ENCODE measurements at regions not wholly inside any gene's neighbourhood (a gene's known extent, or its start where the extent isn't known, plus 50 kb on each side); places are given as distances from the start of the nearest gene placed in this dataset.

DNA sequence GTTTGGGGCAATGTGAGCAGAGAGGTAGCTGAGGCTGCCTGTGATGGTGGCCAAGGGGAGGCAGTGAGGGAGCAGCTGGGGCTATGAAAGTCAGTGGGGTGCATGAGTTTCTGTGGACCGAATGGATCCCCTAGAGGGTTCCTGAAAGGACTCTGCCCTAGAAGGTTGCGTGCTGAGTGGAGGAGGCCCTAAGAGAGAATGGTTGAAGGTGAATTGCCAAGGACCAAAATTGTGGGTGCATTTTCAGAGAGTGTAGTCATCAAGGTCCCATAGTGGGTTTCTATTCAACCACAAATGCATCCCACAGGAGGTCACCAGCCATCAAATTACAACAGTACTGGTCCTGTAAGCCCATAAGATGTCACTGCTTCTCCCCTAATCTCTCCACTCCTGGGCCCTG lies 298.3 kb downstream of the CDK5RAP2 start:
- TF ChIP-seq, protein P1, sequence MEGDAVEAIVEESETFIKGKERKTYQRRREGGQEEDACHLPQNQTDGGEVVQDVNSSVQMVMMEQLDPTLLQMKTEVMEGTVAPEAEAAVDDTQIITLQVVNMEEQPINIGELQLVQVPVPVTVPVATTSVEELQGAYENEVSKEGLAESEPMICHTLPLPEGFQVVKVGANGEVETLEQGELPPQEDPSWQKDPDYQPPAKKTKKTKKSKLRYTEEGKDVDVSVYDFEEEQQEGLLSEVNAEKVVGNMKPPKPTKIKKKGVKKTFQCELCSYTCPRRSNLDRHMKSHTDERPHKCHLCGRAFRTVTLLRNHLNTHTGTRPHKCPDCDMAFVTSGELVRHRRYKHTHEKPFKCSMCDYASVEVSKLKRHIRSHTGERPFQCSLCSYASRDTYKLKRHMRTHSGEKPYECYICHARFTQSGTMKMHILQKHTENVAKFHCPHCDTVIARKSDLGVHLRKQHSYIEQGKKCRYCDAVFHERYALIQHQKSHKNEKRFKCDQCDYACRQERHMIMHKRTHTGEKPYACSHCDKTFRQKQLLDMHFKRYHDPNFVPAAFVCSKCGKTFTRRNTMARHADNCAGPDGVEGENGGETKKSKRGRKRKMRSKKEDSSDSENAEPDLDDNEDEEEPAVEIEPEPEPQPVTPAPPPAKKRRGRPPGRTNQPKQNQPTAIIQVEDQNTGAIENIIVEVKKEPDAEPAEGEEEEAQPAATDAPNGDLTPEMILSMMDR (IDR thresholded peaks at IDR 0.05; ENCODE audit: low read depth, low read length): no peak
- no peak for DNase-seq (ENCODE audit: extremely low read depth, low read depth)

DNA sequence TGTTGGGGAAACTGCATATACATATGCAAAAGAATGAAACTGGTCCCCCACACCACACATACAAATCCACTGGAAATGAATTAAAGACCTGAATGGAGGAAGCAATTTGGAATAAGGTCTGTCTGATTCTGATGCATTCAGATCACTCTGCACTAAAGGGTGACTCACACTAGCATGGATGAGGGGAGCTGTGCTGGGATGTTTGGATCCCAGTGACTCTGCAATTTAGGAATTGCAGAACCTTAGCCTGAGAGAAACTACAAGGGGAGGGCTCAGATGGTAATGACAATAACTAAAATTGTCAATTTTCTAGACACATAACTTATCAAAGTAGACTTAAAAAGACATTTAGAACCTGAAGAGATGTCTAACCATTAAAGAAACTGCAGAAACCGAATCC lies 312.0 kb downstream of the CDK5RAP2 start:
- DNase-seq (ENCODE audit: extremely low read depth, low read depth): no peak
- TF ChIP-seq, protein P1 (IDR thresholded peaks at IDR 0.05; ENCODE audit: low read depth, low read length): no peak

DNA sequence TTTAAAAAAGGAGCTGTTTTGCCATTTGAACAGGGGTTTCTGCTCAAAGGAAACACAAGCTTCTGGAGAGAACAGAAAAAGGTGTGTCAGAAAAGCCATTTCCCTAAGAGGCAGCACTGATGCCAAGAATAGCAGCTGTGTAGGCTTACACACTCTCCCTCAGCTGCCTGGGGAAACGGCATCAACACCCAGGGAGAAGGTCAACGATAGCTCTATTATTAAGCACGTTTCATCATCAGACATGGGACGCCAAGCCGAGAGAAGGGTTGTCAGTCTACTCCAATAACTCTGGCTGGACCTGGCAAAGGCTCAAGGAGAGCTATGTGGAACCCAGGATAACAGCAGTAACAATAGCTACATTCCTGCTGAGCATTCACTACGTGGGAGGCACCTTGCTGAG lies 314.2 kb downstream of the CDK5RAP2 start:
- TF ChIP-seq, protein P1 (IDR thresholded peaks at IDR 0.05; ENCODE audit: low read depth, low read length): no peak
- DNase-seq (ENCODE audit: extremely low read depth, low read depth): no peak

DNA sequence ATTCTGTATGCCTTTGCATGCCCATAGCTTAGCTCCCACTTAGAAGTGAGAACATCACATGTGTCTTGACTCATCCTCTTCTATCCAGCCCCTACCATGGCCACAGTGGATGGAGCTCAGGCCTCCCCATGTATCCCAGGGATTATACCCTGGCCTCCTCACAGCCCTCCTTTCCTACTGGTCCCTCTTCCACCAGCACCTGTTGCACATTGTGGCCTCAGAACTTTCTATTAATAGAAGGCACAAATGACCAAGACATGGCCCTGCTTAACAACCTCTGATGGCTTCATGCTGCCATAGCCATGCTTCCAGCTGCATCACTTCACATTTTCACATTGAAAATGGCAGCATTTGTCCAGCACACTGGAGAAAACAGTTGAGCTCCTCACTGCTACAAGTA lies 315.4 kb downstream of the CDK5RAP2 start:
- TF ChIP-seq, protein P1 (IDR thresholded peaks at IDR 0.05; ENCODE audit: low read depth, low read length): no peak
- no peak for DNase-seq (ENCODE audit: extremely low read depth, low read depth)

DNA sequence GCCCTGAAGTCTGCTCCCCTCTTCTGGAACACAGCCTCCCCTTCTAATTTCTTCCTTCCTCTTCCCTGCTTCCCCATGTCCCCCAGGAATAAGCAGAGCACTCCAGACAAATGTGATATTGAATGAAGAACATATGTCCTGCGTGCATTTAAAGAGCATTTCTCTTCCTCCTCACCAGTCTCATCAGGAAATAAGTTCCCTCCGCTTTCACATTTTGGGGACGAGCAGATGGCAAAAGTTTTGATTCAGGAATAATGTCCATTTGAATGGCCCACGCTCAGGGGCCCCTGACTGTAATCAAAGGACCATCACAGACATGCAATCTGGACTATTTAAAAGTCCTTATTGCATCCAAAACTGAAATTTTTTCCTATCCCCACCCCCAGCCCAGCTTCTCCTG lies 316.1 kb downstream of the CDK5RAP2 start:
- TF ChIP-seq, protein P1 (IDR thresholded peaks at IDR 0.05; ENCODE audit: low read depth, low read length): no peak
- no peak for DNase-seq (ENCODE audit: extremely low read depth, low read depth)

DNA sequence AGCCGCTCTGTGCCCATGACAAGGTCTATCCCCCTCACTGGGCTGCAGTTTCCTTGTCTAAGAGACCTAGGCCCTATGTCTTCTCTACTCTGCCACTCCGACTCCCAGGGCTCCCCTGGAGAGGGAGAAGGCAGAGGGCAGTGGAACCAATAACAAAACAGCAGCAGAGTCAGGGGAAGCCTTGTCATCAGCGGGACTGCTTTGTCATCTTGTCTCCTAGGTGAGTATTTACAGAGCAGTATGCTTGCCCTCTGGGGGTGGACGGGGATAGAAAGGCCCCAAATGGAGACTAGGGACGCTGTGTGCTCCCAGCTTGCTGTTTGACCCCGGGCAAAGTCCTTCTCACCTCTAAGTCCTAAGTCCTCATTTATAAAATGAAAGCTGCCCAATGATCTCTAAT lies 318.5 kb downstream of the CDK5RAP2 start:
- TF ChIP-seq, protein P1 (IDR thresholded peaks at IDR 0.05; ENCODE audit: low read depth, low read length): no peak
- no peak for DNase-seq (ENCODE audit: extremely low read depth, low read depth)

DNA sequence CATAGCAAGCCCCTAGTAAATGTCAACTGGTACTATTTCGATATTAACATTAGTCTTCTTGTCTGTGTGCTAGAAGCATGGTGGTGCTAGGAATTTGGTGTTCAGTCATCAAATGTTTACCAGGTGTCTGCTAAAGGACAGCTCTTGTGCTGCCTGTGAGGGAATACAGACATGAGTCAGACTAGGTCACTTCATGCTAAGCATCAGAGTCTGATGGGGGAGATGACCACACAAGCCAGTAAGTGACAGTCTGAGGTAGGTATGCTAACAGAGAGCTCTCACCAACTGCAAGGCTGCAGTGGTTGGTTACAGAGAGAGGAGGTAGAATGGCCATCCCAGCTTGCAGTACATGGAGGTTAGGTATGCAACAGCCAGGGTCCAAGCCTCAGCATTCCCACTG lies 320.9 kb downstream of the CDK5RAP2 start:
- no peak for DNase-seq (ENCODE audit: extremely low read depth, low read depth)
- TF ChIP-seq, protein P1 (IDR thresholded peaks at IDR 0.05; ENCODE audit: low read depth, low read length): no peak
